ENCODE measurements at regions not wholly inside any gene's neighbourhood (a gene's known extent, or its start where the extent isn't known, plus 50 kb on each side); places are given as distances from the start of the nearest gene placed in this dataset.

DNA sequence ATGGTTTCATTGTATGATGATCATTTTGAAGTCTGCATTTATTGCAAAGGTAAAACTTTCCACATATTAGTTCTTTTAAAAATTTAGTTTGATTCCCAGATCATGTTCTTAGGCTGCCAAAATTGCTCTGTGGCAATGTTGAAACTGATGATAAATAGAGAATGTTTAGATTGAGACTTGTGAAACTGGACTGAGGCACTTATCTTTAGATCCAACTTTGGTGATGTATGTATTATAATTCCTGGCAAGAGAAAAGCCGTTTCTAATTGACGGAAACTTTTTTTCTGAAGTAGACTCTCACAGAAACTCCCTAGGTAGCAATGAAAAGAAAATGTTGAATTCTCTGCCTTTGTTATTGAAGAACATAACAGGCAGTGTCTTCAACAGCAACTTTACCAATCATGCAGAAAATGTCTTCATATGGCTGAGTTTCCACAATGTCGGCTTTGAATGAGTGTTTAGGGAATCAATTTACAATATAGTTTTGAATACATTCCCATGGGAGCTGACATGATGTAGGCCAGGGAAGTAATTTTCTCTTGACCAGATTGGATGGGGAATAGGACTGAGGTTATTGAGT is 456.2 kb downstream of the CD109 start:
- TF ChIP-seq POLR2A (IDR thresholded peaks at IDR 0.05): no peak
- TF ChIP-seq, protein P1, sequence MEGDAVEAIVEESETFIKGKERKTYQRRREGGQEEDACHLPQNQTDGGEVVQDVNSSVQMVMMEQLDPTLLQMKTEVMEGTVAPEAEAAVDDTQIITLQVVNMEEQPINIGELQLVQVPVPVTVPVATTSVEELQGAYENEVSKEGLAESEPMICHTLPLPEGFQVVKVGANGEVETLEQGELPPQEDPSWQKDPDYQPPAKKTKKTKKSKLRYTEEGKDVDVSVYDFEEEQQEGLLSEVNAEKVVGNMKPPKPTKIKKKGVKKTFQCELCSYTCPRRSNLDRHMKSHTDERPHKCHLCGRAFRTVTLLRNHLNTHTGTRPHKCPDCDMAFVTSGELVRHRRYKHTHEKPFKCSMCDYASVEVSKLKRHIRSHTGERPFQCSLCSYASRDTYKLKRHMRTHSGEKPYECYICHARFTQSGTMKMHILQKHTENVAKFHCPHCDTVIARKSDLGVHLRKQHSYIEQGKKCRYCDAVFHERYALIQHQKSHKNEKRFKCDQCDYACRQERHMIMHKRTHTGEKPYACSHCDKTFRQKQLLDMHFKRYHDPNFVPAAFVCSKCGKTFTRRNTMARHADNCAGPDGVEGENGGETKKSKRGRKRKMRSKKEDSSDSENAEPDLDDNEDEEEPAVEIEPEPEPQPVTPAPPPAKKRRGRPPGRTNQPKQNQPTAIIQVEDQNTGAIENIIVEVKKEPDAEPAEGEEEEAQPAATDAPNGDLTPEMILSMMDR (IDR thresholded peaks at IDR 0.05): no peak
- Histone ChIP-seq H3K9me3 (no peaks in the 10 kb centered on the region), H3K36me3 (no peaks in the 10 kb centered on the region), H3K4me3 (no peak overlapping the region), H3K27ac (no peak overlapping the region), H3K4me1 (no peaks in the 10 kb centered on the region), H3K27me3 (no peaks in the 10 kb centered on the region)
- no peak for DNase-seq
- WGBS, 2 donors: 64 to 67% methylated on average over 3 of the region's 3 CpGs
- intact Hi-C loops (cut with DNase I): no loop called here

DNA sequence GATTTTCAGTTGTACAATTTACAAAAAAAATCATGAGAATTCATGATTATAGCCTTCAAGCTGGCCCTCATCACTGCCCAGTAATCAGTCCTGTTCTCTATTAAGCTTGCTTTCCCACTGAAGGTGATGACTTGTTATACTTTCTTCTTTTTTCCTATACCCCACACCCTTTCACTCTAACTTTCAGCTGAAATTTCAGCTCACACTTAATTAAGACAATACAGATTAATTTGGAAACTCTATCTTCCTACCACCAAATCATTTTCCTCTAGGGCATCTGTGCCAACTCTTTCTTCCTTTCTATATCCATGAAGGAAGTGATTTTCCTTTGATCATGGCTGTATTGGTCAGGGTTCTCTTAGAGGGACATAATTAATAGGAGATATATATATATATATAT is 449.9 kb downstream of the CD109 start:
- no peaks in the 10 kb centered on the region for H3K4me1 ChIP-seq
- no peaks in the 10 kb centered on the region for H3K9me3 ChIP-seq
- DNase-seq: no peak
- intact Hi-C loops (cut with DNase I): no loop called here
- H3K27me3 ChIP-seq: no peaks in the 10 kb centered on the region
- no peak overlapping the region for H3K27ac ChIP-seq
- TF ChIP-seq POLR2A (IDR thresholded peaks at IDR 0.05): no peak
- TF ChIP-seq, protein P1 (IDR thresholded peaks at IDR 0.05): no peak
- H3K4me3 ChIP-seq: no peak overlapping the region
- H3K36me3 ChIP-seq: no peaks in the 10 kb centered on the region

DNA sequence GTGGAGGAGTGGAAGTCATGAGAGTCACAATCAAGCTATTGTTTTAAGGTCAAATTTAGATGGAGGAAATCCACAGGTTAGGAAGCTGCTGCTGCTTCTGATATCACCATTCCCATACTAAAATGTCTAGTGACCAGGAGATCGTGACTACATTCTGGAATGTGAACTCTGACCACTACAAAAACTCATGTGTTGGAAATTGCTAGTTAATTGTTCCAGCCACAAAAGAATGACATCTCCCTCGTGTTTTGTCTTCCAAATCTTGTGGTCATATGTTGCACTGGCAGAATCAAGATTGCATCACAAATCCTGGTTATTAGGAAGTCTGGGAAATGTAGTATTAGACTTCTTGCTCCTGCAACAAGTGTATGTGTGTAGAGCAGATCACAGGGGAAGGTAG is 441.9 kb downstream of the CD109 start:
- 20 to 31% methylated on average over 2 of the region's 2 CpGs for WGBS, 2 donors
- intact Hi-C loops (cut with DNase I): no loop called here
- no peak for DNase-seq

DNA sequence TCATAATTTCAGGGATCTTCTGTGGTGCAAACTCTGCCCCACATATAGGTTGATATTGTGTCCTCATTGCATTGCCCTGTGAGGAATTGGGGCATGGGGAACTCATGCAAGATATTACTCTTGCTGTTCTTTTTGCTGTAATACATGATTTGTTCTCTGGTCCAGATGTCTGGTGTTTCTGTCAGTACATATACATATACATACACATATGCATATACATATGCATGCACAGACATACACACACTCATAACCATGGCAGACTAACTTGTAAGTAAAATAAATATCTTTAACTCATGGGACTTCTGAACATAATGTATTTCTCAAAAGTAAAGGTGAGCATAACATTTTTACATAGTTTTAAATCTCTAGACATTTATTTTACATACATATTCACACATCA is 438.3 kb downstream of the CD109 start:
- Histone ChIP-seq H3K27me3 (no peaks in the 10 kb centered on the region), H3K4me1 (no peaks in the 10 kb centered on the region), H3K27ac (no peak overlapping the region), H3K36me3 (no peaks in the 10 kb centered on the region), H3K4me3 (no peak overlapping the region), H3K9me3 (no peaks in the 10 kb centered on the region)
- DNase-seq: no peak
- intact Hi-C loops (cut with DNase I): no loop called here
- no peak for TF ChIP-seq POLR2A (IDR thresholded peaks at IDR 0.05)
- TF ChIP-seq, protein P1 (IDR thresholded peaks at IDR 0.05): no peak

More for the DNA sequence above, 441.9 kb downstream of the CD109 start:
- Histone ChIP-seq H3K27me3 (no peaks in the 10 kb centered on the region), H3K9me3 (no peaks in the 10 kb centered on the region), H3K4me3 (no peak overlapping the region), H3K36me3 (no peaks in the 10 kb centered on the region), H3K4me1 (no peaks in the 10 kb centered on the region), H3K27ac (no peak overlapping the region)
- TF ChIP-seq, protein P1 (IDR thresholded peaks at IDR 0.05): no peak
- no peak for TF ChIP-seq POLR2A (IDR thresholded peaks at IDR 0.05)

- Histone ChIP-seq H3K4me3 (no peak overlapping the region), H3K27me3 (no peaks in the 10 kb centered on the region), H3K9me3 (no peaks in the 10 kb centered on the region), H3K4me1 (no peaks in the 10 kb centered on the region), H3K36me3 (no peaks in the 10 kb centered on the region), H3K27ac (no peak overlapping the region)
- WGBS, 2 donors: 100% methylated on average over 1 of the region's 1 CpG; no CpG with 5 or more reads in 1 of the 2 donors
- intact Hi-C loops (cut with DNase I): no loop called here
- TF ChIP-seq, protein P1 (IDR thresholded peaks at IDR 0.05): no peak
- no peak for TF ChIP-seq POLR2A (IDR thresholded peaks at IDR 0.05)
- DNase-seq: no peak
Measured at GRCh38 chr6:74133073-74133472, 437.1 kb downstream of the CD109 start.
